HepG2 (cell line): ENCODE measurements at regions not wholly inside any gene's neighbourhood (a gene's known extent, or its start where the extent isn't known, plus 50 kb on each side); places are given as distances from the start of the nearest gene placed in this dataset.
A peak's percentile ranks its signal among the peaks of the same experiment; 100 is the strongest.

Experiments
- ATAC-seq: fragments of 200-7000 bp; cut with Tn5 transposase; 3 replicates; pipeline ENCODE4 v1.9.1; 2020; ENCODE audit warnings: mild to moderate bottlenecking, moderate library complexity
- BruUV-seq: library from RNA; stranded (reverse); fragments of 400-500 nt; replicated peaks from 2 replicates; lab custom pipeline; 2021; lab: Mats Ljungman, UMichigan
- CTCF ChIA-PET: fragments of 300-600 bp; formaldehyde crosslinking; extraction: SDS; loops from one replicate; lab custom pipeline; 2021; ENCODE audit warnings: low total read pairs, inconsistent platforms, low intra/inter-chr PET ratio; lab: Yijun Ruan, JAX
- POLR2A ChIA-PET: fragments of 350-600 bp; sonication (Branson Sonifier 250); formaldehyde crosslinking; loops from one replicate; lab custom pipeline; 2020; ENCODE audit warnings: antibody characterized with exemption, inconsistent platforms; lab: Yijun Ruan, JAX
- DNase-seq: peaks from one replicate; pipeline ENCODE4 v3.0.0-alpha.2; 2015; ENCODE audit warnings: low spot score
- FAIRE-seq: peaks from 3 replicates; lab custom pipeline; 2011; peaks lifted over from hg19 to GRCh38; lab: Jason Lieb, UNC
- H2AFZ ChIP-seq: one replicate; pipeline ENCODE4 v1.6.1; 2011; ENCODE audit warnings: low read length, inconsistent platforms
- H3K27ac ChIP-seq: fragments of 300-600 bp; 3 replicates; pipeline ENCODE4 v1.8.0; 2011; ENCODE audit warnings: mixed run types, mild to moderate bottlenecking, mixed read lengths, low read length, inconsistent platforms; ENCODE audit not compliant: insufficient read depth; ENCODE audit errors: extremely low read length
- H3K27me3 ChIP-seq, 2 experiments: fragments of 200-600 bp in 1 of 2; 2 replicates in 1 of 2; 3 replicates in 1 of 2; pipeline versions ENCODE4 v1.6.0 to v1.8.0; 2011; ENCODE audit warnings: low read length in 2 of 2, mild to moderate bottlenecking in 2 of 2, moderate library complexity in 2 of 2, inconsistent platforms in 1 of 2; ENCODE audit not compliant: insufficient read depth in 2 of 2, control insufficient read depth in 1 of 2
- H3K36me3 ChIP-seq, 2 experiments: fragments of 200-600 bp in 1 of 2; replicated peaks in 1 of 2; 2 replicates in 1 of 2; 3 replicates in 1 of 2; pipeline versions ENCODE4 v1.5.1 to v1.8.0; 2011; ENCODE audit warnings: low read length in 2 of 2, inconsistent platforms in 1 of 2; ENCODE audit not compliant: insufficient read depth in 2 of 2, control insufficient read depth in 1 of 2
- H3K4me1 ChIP-seq: 2 replicates; pipeline ENCODE4 v1.5.1; 2012; ENCODE audit warnings: low read length, inconsistent platforms; ENCODE audit not compliant: insufficient read depth
- H3K4me2 ChIP-seq: 2 replicates; pipeline ENCODE4 v1.6.0; 2011; ENCODE audit warnings: low read depth, low read length, inconsistent platforms
- H3K4me3 ChIP-seq, 3 experiments: fragments of 200-600 bp in 1 of 3; sonication (generic), shearing (Covaris generic) in 1 of 3; replicated peaks in 1 of 3; 2 replicates each; pipeline ENCODE4 v1.5.1; 2011 to 2016; ENCODE audit warnings: low read length in 3 of 3, inconsistent platforms in 2 of 3, low read depth in 2 of 3, mild to moderate bottlenecking in 2 of 3, control low read depth in 1 of 3, mixed read lengths in 1 of 3; ENCODE audit not compliant: insufficient read depth in 1 of 3
- H3K79me2 ChIP-seq: one replicate; pipeline ENCODE4 v1.6.1; 2011; ENCODE audit warnings: low read length, inconsistent platforms; ENCODE audit not compliant: insufficient read depth
- H3K9ac ChIP-seq: 2 replicates; pipeline ENCODE4 v1.6.0; 2011; ENCODE audit warnings: mild to moderate bottlenecking, low read depth, low read length, inconsistent platforms; ENCODE audit not compliant: insufficient read depth
- H3K9me3 ChIP-seq: 2 replicates; pipeline ENCODE4 v1.5.1; 2012; ENCODE audit warnings: mild to moderate bottlenecking, low read length
- H4K20me1 ChIP-seq: 2 replicates; pipeline ENCODE4 v1.6.0; 2011; ENCODE audit warnings: inconsistent platforms, mild to moderate bottlenecking, low read length, moderate library complexity; ENCODE audit not compliant: insufficient read depth
- CEBPB ChIP-seq: IDR thresholded peaks from 2 replicates; pipeline ENCODE4 v1.6.1; 2011; ENCODE audit warnings: low read depth, low read length, improper control_type of control experiment, borderline replicate concordance
- ZC3H4 ChIP-seq: sonication (generic); formaldehyde crosslinking; IDR thresholded peaks from 2 replicates; pipeline ENCODE4 v1.4.0; 2020; ENCODE audit warnings: missing genetic modification reagents, borderline replicate concordance
- ZNF446 ChIP-seq: sonication (generic); formaldehyde crosslinking; IDR thresholded peaks from 2 replicates; pipeline ENCODE4 v1.5.0; 2020; ENCODE audit warnings: mild to moderate bottlenecking, missing genetic modification reagents
- WGBS: methylation state at CpG from one replicate; pipeline ENCODE4 v1.1.6; 2017; ENCODE audit warnings: low lambda C conversion rate; 5-methylcytosine and 5-hydroxymethylcytosine counted together
- in situ Hi-C: cut with HindIII; loops from 2 replicates; pipeline ENCODE4 v1.10.0; 2017; ENCODE audit warnings: low pct_unique_long_range_greater_than_20kb; ENCODE audit not compliant: extremely low pct_ligation_motif_present
- intact Hi-C: fragments of 100-400 bp; cut with micrococcal nuclease; formaldehyde crosslinking; loops from one replicate; pipeline ENCODE4 v1.10.0; 2022; ENCODE audit not compliant: unreplicated experiment
- TF ChIP-seq, protein P1 (sequence below): sonication (generic); formaldehyde crosslinking; IDR thresholded peaks from 2 replicates; pipeline ENCODE4 v1.5.1; 2020; ENCODE audit warnings: mild to moderate bottlenecking, missing genetic modification reagents, borderline replicate concordance

DNA sequence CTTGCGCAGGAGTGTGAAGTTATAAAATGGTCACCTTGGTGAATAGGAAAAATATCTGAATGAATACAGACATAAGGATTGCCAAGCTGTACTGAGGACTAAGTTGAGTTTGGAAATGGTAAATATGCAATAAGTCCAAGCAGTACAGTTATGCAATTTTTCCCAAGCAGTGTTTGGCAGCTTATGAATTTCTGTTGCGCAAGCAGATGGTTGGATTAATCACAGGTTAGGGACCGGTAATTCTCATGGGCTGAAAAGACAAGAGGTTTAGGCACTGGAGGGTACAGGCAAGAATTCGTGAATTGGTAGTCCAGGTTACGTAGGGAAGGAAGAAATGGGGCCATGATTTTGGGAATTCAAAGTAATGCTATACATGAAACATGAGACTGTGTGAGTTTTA is 210.3 kb downstream of the RAP2B start:
- ATAC-seq: no peak

More for the DNA sequence above, 210.3 kb downstream of the RAP2B start:
- Histone ChIP-seq H2AFZ (no peak overlapping the region), H3K27ac (no peak overlapping the region), H3K36me3 (no peaks in the 10 kb centered on the region), H3K27me3 (no peaks in the 10 kb centered on the region), H3K4me1 (no peaks in the 10 kb centered on the region), H3K4me3 (no peak overlapping the region), H3K79me2 (no peaks in the 10 kb centered on the region), H3K9ac (no peak overlapping the region), H4K20me1 (no peaks in the 10 kb centered on the region), H3K9me3 (no peaks in the 10 kb centered on the region; the same call in 1 of the 2 replicates), H3K4me2 (no peak overlapping the region)
- no peak for DNase-seq
- in situ Hi-C loops (no loop called here), intact Hi-C loops (no loop called here)
- TF ChIP-seq, protein P1, sequence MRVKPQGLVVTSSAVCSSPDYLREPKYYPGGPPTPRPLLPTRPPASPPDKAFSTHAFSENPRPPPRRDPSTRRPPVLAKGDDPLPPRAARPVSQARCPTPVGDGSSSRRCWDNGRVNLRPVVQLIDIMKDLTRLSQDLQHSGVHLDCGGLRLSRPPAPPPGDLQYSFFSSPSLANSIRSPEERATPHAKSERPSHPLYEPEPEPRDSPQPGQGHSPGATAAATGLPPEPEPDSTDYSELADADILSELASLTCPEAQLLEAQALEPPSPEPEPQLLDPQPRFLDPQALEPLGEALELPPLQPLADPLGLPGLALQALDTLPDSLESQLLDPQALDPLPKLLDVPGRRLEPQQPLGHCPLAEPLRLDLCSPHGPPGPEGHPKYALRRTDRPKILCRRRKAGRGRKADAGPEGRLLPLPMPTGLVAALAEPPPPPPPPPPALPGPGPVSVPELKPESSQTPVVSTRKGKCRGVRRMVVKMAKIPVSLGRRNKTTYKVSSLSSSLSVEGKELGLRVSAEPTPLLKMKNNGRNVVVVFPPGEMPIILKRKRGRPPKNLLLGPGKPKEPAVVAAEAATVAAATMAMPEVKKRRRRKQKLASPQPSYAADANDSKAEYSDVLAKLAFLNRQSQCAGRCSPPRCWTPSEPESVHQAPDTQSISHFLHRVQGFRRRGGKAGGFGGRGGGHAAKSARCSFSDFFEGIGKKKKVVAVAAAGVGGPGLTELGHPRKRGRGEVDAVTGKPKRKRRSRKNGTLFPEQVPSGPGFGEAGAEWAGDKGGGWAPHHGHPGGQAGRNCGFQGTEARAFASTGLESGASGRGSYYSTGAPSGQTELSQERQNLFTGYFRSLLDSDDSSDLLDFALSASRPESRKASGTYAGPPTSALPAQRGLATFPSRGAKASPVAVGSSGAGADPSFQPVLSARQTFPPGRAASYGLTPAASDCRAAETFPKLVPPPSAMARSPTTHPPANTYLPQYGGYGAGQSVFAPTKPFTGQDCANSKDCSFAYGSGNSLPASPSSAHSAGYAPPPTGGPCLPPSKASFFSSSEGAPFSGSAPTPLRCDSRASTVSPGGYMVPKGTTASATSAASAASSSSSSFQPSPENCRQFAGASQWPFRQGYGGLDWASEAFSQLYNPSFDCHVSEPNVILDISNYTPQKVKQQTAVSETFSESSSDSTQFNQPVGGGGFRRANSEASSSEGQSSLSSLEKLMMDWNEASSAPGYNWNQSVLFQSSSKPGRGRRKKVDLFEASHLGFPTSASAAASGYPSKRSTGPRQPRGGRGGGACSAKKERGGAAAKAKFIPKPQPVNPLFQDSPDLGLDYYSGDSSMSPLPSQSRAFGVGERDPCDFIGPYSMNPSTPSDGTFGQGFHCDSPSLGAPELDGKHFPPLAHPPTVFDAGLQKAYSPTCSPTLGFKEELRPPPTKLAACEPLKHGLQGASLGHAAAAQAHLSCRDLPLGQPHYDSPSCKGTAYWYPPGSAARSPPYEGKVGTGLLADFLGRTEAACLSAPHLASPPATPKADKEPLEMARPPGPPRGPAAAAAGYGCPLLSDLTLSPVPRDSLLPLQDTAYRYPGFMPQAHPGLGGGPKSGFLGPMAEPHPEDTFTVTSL (CRISPR knock-in tag): no peak
- TF ChIP-seq ZNF446 (CRISPR knock-in tag) (no peak), CEBPB (peak; percentile 52; the same call in 1 of the 2 replicates), ZC3H4 (CRISPR knock-in tag) (no peak)
- WGBS: 45% methylated on average over 5 of the region's 5 CpGs
- no TSS peak for BruUV-seq
- FAIRE-seq: no peak
- CTCF ChIA-PET: no interaction called here
- POLR2A ChIA-PET: no interaction called here
